Ovary (tissue), 3 donors: ENCODE measurements at regions not wholly inside any gene's neighbourhood (a gene's known extent, or its start where the extent isn't known, plus 50 kb on each side); places are given as distances from the start of the nearest gene placed in this dataset.

Experiments
- POLR2A ChIP-seq: fragments of 450-650 bp; IDR thresholded peaks from one replicate; pipeline ENCODE4 v1.6.1; 2017; ENCODE audit warnings: antibody characterized with exemption, mild to moderate bottlenecking, moderate library complexity
- TF ChIP-seq, protein P1 (sequence below), 3 donors: fragments of 450-650 bp in 2 of 3; fragments of 200-600 bp in 1 of 3; IDR thresholded peaks; one replicate each; pipeline versions ENCODE4 v1.5.1 to v1.8.0; 2016 to 2022; ENCODE audit warnings: antibody characterized with exemption in 3 of 3, mild to moderate bottlenecking in 1 of 3
- donor health status: DM: no; HTN: no; CAD: no.

DNA sequence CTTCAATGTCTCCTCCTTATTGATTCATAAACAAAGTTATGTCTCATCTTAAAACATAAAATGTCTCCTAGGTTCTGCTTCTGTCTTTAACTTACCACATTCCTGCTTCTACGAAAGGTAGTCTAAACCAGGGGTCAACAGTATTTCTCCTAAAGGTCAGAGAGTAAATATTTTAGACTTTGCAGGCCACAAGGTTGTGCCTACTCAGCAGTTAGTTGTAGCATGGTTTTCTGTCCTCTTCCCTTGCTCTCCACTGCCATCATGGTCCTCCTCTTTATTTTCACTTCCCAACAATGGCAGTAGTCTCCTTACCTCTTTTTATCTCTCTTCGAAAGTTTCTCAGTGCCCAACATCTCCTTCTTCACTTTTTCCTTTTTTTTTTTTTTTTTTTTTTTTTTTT, 68.3 kb upstream of the LRP1B start:
- TF ChIP-seq, protein P1, sequence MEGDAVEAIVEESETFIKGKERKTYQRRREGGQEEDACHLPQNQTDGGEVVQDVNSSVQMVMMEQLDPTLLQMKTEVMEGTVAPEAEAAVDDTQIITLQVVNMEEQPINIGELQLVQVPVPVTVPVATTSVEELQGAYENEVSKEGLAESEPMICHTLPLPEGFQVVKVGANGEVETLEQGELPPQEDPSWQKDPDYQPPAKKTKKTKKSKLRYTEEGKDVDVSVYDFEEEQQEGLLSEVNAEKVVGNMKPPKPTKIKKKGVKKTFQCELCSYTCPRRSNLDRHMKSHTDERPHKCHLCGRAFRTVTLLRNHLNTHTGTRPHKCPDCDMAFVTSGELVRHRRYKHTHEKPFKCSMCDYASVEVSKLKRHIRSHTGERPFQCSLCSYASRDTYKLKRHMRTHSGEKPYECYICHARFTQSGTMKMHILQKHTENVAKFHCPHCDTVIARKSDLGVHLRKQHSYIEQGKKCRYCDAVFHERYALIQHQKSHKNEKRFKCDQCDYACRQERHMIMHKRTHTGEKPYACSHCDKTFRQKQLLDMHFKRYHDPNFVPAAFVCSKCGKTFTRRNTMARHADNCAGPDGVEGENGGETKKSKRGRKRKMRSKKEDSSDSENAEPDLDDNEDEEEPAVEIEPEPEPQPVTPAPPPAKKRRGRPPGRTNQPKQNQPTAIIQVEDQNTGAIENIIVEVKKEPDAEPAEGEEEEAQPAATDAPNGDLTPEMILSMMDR (IDR thresholded peaks at IDR 0.05): no peak
- no peak for TF ChIP-seq POLR2A
